Stimulated activated CD4-positive, alpha-beta T cell treated with anti-CD3 and anti-CD28 coated beads, Interleukin-1b, Interleukin-23, amount 100 ng/mL, for 4 hours (primary cell): ENCODE measurements at regions not wholly inside any gene's neighbourhood (a gene's known extent, or its start where the extent isn't known, plus 50 kb on each side); places are given as distances from the start of the nearest gene placed in this dataset.
"Not testable (repeated sequence)": the region's sequence is repeated elsewhere in the genome, so short reads cannot be mapped to it uniquely, and the experiment has no call there.

ENCODE experiments used
- DNase-seq, 2 donors: peaks; one replicate each; pipeline ENCODE4 v3.0.0-alpha.2; 2020; ENCODE audit warnings: low read depth in 2 of 2

DNA sequence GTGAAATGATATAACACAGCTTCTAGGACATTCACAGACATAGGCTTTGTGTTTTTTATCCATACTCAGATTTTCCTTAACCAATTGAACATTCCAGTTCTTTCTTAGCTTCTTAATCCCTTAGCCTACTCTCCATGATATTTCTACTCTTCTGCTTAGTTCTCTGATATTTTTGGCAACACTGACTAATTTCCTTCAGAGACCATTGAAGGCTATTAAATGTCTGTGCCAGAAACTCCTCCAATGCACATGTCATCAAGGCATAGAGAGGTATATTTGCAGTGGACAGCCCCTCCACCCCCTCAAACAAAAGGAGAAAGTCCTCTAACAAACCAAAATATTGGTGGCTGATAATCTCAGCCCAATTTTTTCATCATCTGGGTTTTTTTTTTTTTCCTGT lies 105.9 kb upstream of the TSC22D2 start:
- no peak for DNase-seq

GRCh38 chr3:150300852-150301517 lies 107.1 kb upstream of the TSC22D2 start:
- no peak for DNase-seq

- DNase-seq: no peak
Measured at GRCh38 chr3:150300388-150300787, 107.7 kb upstream of the TSC22D2 start.

GRCh38 chr3:150299201-150299600 lies 108.9 kb upstream of the TSC22D2 start:
- no peak for DNase-seq

GRCh38 chr3:150296966-150297365 lies 111.1 kb upstream of the TSC22D2 start:
- DNase-seq: no peak

GRCh38 chr3:150296123-150296735 lies 111.9 kb upstream of the TSC22D2 start:
- no peak for DNase-seq

- no peak for DNase-seq
Measured at GRCh38 chr3:150293401-150294001, 114.6 kb upstream of the TSC22D2 start.

- DNase-seq: no peak
Measured at GRCh38 chr3:150292891-150293290, 115.2 kb upstream of the TSC22D2 start.

DNA sequence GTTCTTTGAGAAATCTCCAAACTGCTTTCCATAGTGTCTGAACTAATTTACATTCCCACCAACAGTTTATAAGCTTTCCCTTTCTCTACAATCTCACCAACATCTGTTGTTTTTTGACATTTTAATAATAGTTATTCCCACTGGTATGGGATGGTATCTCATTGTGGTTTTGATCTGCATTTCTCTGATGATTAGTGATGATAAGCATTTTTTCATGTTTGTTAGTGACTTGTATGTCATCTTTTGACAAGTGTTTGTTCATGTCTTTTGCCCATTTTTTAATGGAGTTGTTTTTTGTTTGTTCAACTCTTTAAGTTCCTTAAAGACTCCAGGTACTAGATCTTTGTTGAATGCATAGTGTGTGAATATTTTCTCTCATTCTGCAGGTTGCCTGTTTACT lies 116.6 kb upstream of the TSC22D2 start:
- DNase-seq: no peak

GRCh38 chr3:150286390-150287147 lies 121.5 kb upstream of the TSC22D2 start:
- peak; percentile 0 to 4 for DNase-seq

GRCh38 chr3:150285601-150286000 lies 122.5 kb upstream of the TSC22D2 start:
- no peak for DNase-seq

DNA sequence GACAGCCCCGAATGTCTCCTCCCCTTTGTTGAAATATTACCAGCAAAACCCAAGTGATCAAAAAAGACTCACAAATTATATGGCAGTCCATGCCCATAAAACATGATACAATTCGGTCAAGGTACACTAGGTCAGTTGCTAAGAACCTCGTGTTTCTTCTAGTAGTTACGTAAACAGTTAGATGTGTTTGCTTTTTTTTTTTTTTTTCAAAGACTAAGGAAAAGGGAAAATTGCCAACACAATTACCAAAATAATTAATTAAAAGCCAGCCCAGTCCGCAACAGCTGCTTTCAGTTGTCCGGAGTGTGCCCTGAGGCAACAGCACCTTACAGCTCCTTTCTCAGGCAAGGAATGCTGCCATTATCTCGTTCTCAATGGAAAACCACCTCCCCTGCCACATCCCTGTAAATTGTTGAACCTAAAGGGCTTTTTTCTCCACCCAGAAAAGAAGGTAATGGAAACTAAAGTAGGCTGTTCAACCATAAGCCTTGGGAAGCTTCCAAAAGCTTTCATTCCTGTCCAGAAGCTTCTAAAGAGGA lies 129.2 kb upstream of the TSC22D2 start:
- DNase-seq: no peak

GRCh38 chr3:150278195-150278594 lies 129.9 kb upstream of the TSC22D2 start:
- no peak for DNase-seq

- no peak for DNase-seq
Measured at GRCh38 chr3:150277444-150277843, 130.7 kb upstream of the TSC22D2 start.

DNA sequence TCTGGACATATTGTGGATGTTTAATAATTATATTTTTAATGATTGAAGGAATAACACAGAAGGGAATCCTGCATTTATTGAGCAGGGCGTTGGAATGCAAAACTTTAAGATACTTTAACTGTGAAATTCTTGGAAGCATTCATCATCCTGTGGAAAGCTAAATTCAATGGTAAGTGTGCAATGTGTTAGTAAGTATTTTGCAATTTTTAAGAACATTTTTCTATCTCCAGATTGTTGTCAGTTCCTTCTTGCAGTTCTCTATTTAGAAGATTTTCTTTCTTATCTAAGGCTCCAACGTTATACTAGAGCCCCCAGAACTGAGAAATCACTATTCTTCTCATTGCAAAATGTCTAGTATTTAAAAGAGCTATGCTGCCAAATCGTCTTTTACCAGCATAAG lies 132.2 kb upstream of the TSC22D2 start:
- no peak for DNase-seq

- DNase-seq: no peak
Measured at GRCh38 chr3:150274372-150274771, 133.7 kb upstream of the TSC22D2 start.

DNA sequence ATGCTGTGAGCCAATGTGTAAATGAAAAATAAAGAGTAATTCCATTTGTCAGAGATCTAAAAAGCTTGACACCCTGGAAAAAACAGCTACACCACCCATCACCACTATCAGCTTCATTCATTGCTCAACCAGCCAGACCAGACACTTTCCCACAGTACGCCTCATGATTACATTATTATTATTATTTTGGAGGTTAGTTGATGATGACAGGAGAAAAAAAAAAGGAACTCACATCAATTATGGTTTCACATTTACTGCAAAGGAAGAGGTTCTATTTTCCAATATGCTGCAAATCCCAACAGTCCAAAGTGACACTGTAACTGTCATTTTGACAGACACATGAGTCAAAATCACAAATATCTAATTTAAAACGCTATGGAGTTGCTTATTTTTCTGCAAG lies 134.7 kb upstream of the TSC22D2 start:
- no peak for DNase-seq

GRCh38 chr3:150271591-150271960 lies 136.5 kb upstream of the TSC22D2 start:
- DNase-seq: no peak

DNA sequence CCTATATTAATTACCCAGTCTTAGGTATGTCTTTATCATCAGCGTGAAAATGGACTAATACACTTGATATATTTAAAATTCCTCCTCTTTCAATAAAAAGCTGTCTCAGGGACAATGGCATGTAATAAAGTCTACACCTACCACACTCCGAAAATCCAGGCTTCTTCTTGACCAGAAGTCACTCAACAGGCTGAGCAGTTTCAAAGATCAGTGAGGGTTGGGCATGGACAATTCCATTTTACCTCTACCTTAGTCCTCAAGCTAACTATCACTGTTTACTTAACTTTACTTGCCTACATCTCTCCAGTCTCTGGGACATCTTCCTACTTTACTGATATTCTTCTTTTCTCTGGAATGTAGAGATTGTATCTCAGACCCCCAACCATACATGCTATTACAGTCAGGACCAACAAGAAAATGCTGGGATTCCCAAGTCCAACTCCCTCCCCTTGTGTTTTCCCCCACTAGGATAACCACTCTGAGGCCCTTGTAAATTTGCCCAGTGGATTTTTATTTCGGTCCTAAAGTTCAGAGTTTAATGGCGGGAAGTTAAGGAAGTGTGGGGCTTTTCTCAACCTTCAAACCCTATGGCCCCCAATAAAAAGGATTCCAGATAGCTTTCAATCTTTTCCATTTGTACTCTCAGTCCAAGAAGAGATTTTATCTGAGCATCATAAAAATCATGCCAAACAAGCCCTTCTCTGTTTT lies 137.1 kb upstream of the TSC22D2 start:
- DNase-seq: no peak

GRCh38 chr3:150270444-150270843 lies 137.7 kb upstream of the TSC22D2 start:
- DNase-seq: not testable (repeated sequence)

DNA sequence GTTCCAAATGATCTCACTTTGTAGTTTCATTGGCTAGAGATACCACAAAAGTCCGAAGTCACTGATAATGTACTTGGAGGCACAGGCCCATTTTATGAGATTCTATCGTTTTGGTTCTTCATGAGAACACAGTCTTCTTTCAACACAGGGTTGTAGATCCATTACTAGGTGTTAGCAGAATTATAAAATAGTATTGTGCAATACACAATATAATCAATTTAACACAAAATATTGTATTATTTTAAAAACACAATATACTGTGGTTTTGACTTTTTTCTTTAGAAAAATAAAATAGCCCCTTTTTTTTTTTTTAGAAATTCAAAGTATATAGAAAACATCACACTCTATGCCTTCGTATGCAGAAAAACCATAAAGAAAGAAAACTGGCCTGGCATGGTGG lies 138.6 kb upstream of the TSC22D2 start:
- no peak for DNase-seq
